ENCODE measurements at regions not wholly inside any gene's neighbourhood (a gene's known extent, or its start where the extent isn't known, plus 50 kb on each side); places are given as distances from the start of the nearest gene placed in this dataset.

GRCh38 chr1:193432979-193433587 is 246.7 kb upstream of the B3GALT2 start:
- Mint-ChIP-seq H3K9me3 (peaks cover 6 to 18% (median 6%) of the 10 kb centered on the region in 3 donors), H3K27me3 (no peaks in the 10 kb centered on the region)

GRCh38 chr1:193431265-193431977 is 245.0 kb upstream of the B3GALT2 start:
- peak overlapping the region in 2 of 4 donors; percentile 24 to 47 for H3K4me3 Mint-ChIP-seq
- H3K9me3 Mint-ChIP-seq, result peaks cover 6 to 18% (median 6%) of the 10 kb centered on the region in 3 donors
- peaks cover 8% of the 10 kb centered on the region for H3K36me3 Mint-ChIP-seq
- H3K4me1 Mint-ChIP-seq, result peaks cover 0 to 2% (median 0%) of the 10 kb centered on the region in 3 donors
- no peaks in the 10 kb centered on the region for H3K27me3 Mint-ChIP-seq
- H3K27ac Mint-ChIP-seq, result no peak overlapping the region

More at GRCh38 chr1:193432979-193433587, 246.7 kb upstream of the B3GALT2 start:
- Mint-ChIP-seq H3K4me3 (peak overlapping the region in 1 of 4 donors; percentile 30), H3K27ac (no peak overlapping the region), H3K4me1 (peaks cover 0 to 1% (median 0%) of the 10 kb centered on the region in 3 donors), H3K36me3 (peaks cover 10% of the 10 kb centered on the region)

GRCh38 chr1:193427524-193427923 is 241.1 kb upstream of the B3GALT2 start:
- Mint-ChIP-seq H3K27ac (no peak overlapping the region), H3K9me3 (peaks cover 0 to 4% (median under 1%) of the 10 kb centered on the region in 3 donors), H3K27me3 (peaks cover 1% of the 10 kb centered on the region), H3K36me3 (peaks cover 3% of the 10 kb centered on the region), H3K4me3 (no peak overlapping the region), H3K4me1 (peaks cover 0 to 2% (median 0%) of the 10 kb centered on the region in 3 donors)

GRCh38 chr1:193426061-193426460 is 239.6 kb upstream of the B3GALT2 start:
- Mint-ChIP-seq H3K4me1 (peaks cover 0 to 2% (median 0%) of the 10 kb centered on the region in 3 donors), H3K9me3 (no peaks in the 10 kb centered on the region), H3K27me3 (peaks cover 1% of the 10 kb centered on the region), H3K36me3 (peaks cover 3% of the 10 kb centered on the region), H3K27ac (no peak overlapping the region), H3K4me3 (no peak overlapping the region)

- H3K4me1 Mint-ChIP-seq, result peaks cover 10 to 12% (median 12%) of the 10 kb centered on the region in 3 donors
- H3K27ac Mint-ChIP-seq, result no peak overlapping the region
Measured at GRCh38 chr1:193421487-193421886, 235.1 kb upstream of the B3GALT2 start.

GRCh38 chr1:193419295-193419694 is 232.9 kb upstream of the B3GALT2 start:
- Mint-ChIP-seq H3K4me3 (peak overlapping the region in 2 of 4 donors; percentile 50 to 67), H3K4me1 (peaks cover 10 to 12% (median 12%) of the 10 kb centered on the region in 3 donors), H3K36me3 (no peaks in the 10 kb centered on the region), H3K27ac (no peak overlapping the region), H3K9me3 (peaks cover 0 to 2% (median 0%) of the 10 kb centered on the region in 3 donors), H3K27me3 (peaks cover 7% of the 10 kb centered on the region)

More at GRCh38 chr1:193421487-193421886, 235.1 kb upstream of the B3GALT2 start:
- H3K36me3 Mint-ChIP-seq, result no peaks in the 10 kb centered on the region
- H3K27me3 Mint-ChIP-seq, result peaks cover 6% of the 10 kb centered on the region
- H3K4me3 Mint-ChIP-seq, result no peak overlapping the region
- H3K9me3 Mint-ChIP-seq, result no peaks in the 10 kb centered on the region

- H3K27ac Mint-ChIP-seq, result peak overlapping the region in 1 of 3 donors; percentile 81
- H3K4me1 Mint-ChIP-seq, result peaks cover 10 to 12% (median 12%) of the 10 kb centered on the region in 3 donors
- H3K36me3 Mint-ChIP-seq, result no peaks in the 10 kb centered on the region
- peaks cover 7% of the 10 kb centered on the region for H3K27me3 Mint-ChIP-seq
- H3K9me3 Mint-ChIP-seq, result peaks cover 0 to 2% (median 0%) of the 10 kb centered on the region in 3 donors
- peak overlapping the region; percentile 50 to 87 (median 71) for H3K4me3 Mint-ChIP-seq
Measured at GRCh38 chr1:193418745-193419058, 232.3 kb upstream of the B3GALT2 start.

GRCh38 chr1:193417945-193418744 is 231.7 kb upstream of the B3GALT2 start:
- Mint-ChIP-seq H3K27ac (peak overlapping the region in 2 of 3 donors; percentile 69 to 81), H3K27me3 (peaks cover 9% of the 10 kb centered on the region), H3K9me3 (peaks cover 0 to 2% (median 0%) of the 10 kb centered on the region in 3 donors), H3K36me3 (no peaks in the 10 kb centered on the region), H3K4me1 (peaks cover 10 to 12% (median 12%) of the 10 kb centered on the region in 3 donors), H3K4me3 (peak overlapping the region; percentile 50 to 87 (median 78))

GRCh38 chr1:193417403-193417802 is 231.0 kb upstream of the B3GALT2 start:
- H3K4me3 Mint-ChIP-seq, result peak overlapping the region in 1 of 4 donors; percentile 80
- peaks cover 7% of the 10 kb centered on the region for H3K27me3 Mint-ChIP-seq
- peak overlapping the region in 1 of 3 donors; percentile 69 for H3K27ac Mint-ChIP-seq
- peaks cover 10 to 12% (median 12%) of the 10 kb centered on the region in 3 donors for H3K4me1 Mint-ChIP-seq
- no peaks in the 10 kb centered on the region for H3K36me3 Mint-ChIP-seq
- H3K9me3 Mint-ChIP-seq, result peaks cover 0 to 2% (median 0%) of the 10 kb centered on the region in 3 donors

- H3K27me3 Mint-ChIP-seq, result peaks cover 7% of the 10 kb centered on the region
- peaks cover 10 to 12% (median 12%) of the 10 kb centered on the region in 3 donors for H3K4me1 Mint-ChIP-seq
- H3K9me3 Mint-ChIP-seq, result peaks cover 0 to 2% (median 0%) of the 10 kb centered on the region in 3 donors
- H3K36me3 Mint-ChIP-seq, result no peaks in the 10 kb centered on the region
- no peak overlapping the region for H3K4me3 Mint-ChIP-seq
- H3K27ac Mint-ChIP-seq, result no peak overlapping the region
Measured at GRCh38 chr1:193416226-193417024, 230.0 kb upstream of the B3GALT2 start.

- Mint-ChIP-seq H3K27ac (no peak overlapping the region), H3K27me3 (peaks cover 7% of the 10 kb centered on the region), H3K9me3 (peaks cover 0 to 2% (median 0%) of the 10 kb centered on the region in 3 donors), H3K36me3 (no peaks in the 10 kb centered on the region), H3K4me1 (peaks cover 10 to 12% (median 12%) of the 10 kb centered on the region in 3 donors), H3K4me3 (no peak overlapping the region)
Measured at GRCh38 chr1:193415256-193415655, 228.8 kb upstream of the B3GALT2 start.

GRCh38 chr1:193413376-193413775 is 227.0 kb upstream of the B3GALT2 start:
- Mint-ChIP-seq H3K27me3 (peaks cover 7% of the 10 kb centered on the region), H3K4me3 (no peak overlapping the region), H3K4me1 (peaks cover 8 to 9% (median 9%) of the 10 kb centered on the region in 3 donors), H3K36me3 (no peaks in the 10 kb centered on the region), H3K9me3 (peaks cover 0 to 2% (median 0%) of the 10 kb centered on the region in 3 donors), H3K27ac (no peak overlapping the region)

GRCh38 chr1:193412748-193413147 is 226.3 kb upstream of the B3GALT2 start:
- peaks cover 0 to 2% (median 0%) of the 10 kb centered on the region in 3 donors for H3K9me3 Mint-ChIP-seq
- H3K27ac Mint-ChIP-seq, result no peak overlapping the region
- no peaks in the 10 kb centered on the region for H3K36me3 Mint-ChIP-seq
- peaks cover 2 to 6% (median 3%) of the 10 kb centered on the region in 3 donors for H3K4me1 Mint-ChIP-seq
- peaks cover 6% of the 10 kb centered on the region for H3K27me3 Mint-ChIP-seq
- no peak overlapping the region for H3K4me3 Mint-ChIP-seq

GRCh38 chr1:193411714-193412113 is 225.3 kb upstream of the B3GALT2 start:
- H3K27ac Mint-ChIP-seq, result no peak overlapping the region
- H3K4me3 Mint-ChIP-seq, result peak overlapping the region in 1 of 4 donors; percentile 33
- H3K27me3 Mint-ChIP-seq, result peaks cover 5% of the 10 kb centered on the region
- H3K4me1 Mint-ChIP-seq, result peaks cover 0 to 1% (median 0%) of the 10 kb centered on the region in 3 donors
- no peaks in the 10 kb centered on the region for H3K36me3 Mint-ChIP-seq
- H3K9me3 Mint-ChIP-seq, result peaks cover 0 to 2% (median 0%) of the 10 kb centered on the region in 3 donors
